OCI-LY7 (cell line): ENCODE measurements at regions not wholly inside any gene's neighbourhood (a gene's known extent, or its start where the extent isn't known, plus 50 kb on each side); places are given as distances from the start of the nearest gene placed in this dataset.

Experiments
- BruUV-seq: library from RNA; stranded (reverse); fragments of 400-500 nt; replicated peaks from 2 replicates; lab custom pipeline; 2021; lab: Mats Ljungman, UMichigan
- CTCF ChIA-PET: fragments of 300-600 bp; sonication (Branson Sonifier 250); formaldehyde crosslinking; loops from one replicate; lab custom pipeline; 2022; ENCODE audit warnings: antibody characterized with exemption; ENCODE audit not compliant: unreplicated experiment; lab: Charles Lee
- POLR2A ChIA-PET: fragments of 300-600 bp; sonication (Branson Sonifier 250); formaldehyde crosslinking; loops from one replicate; lab custom pipeline; 2022; ENCODE audit warnings: antibody characterized with exemption; lab: Charles Lee
- DNase-seq: peaks from one replicate; pipeline ENCODE4 v3.0.0-alpha.2; 2015; ENCODE audit warnings: low spot score
- H2AFZ ChIP-seq: fragments of 200-600 bp; sonication (generic), shearing (Covaris generic); 2 replicates; pipeline ENCODE4 v1.6.1; 2014; ENCODE audit warnings: mild to moderate bottlenecking, antibody characterized with exemption, low read length, moderate library complexity
- H3K27ac ChIP-seq: fragments of 200-600 bp; sonication (generic); 2 replicates; pipeline ENCODE4 v1.5.1; 2014; ENCODE audit warnings: mixed run types, low read depth, mild to moderate bottlenecking, moderate library complexity, low read length, inconsistent platforms; ENCODE audit not compliant: poor library complexity, severe bottlenecking
- H3K36me3 ChIP-seq: fragments of 200-600 bp; sonication (generic); 2 replicates; pipeline ENCODE4 v1.6.1; 2014; ENCODE audit warnings: mild to moderate bottlenecking, antibody characterized with exemption, low read length, moderate library complexity, mixed read lengths; ENCODE audit not compliant: insufficient read depth
- H3K4me1 ChIP-seq: fragments of 200-600 bp; sonication (generic); 2 replicates; pipeline ENCODE4 v1.5.1; 2014; ENCODE audit warnings: mild to moderate bottlenecking, low read length; ENCODE audit not compliant: insufficient read depth, poor library complexity, severe bottlenecking
- H3K4me2 ChIP-seq: fragments of 200-600 bp; sonication (generic); 2 replicates; pipeline ENCODE4 v1.6.1; 2014; ENCODE audit warnings: mild to moderate bottlenecking, low read length
- H3K4me3 ChIP-seq: fragments of 200-600 bp; sonication (generic); 2 replicates; pipeline ENCODE4 v1.5.1; 2014; ENCODE audit warnings: mild to moderate bottlenecking, low read depth, low read length; ENCODE audit not compliant: poor library complexity, severe bottlenecking
- H3K79me2 ChIP-seq: fragments of 200-600 bp; sonication (generic); 2 replicates; pipeline ENCODE4 v1.6.1; 2016; ENCODE audit warnings: low read depth, mild to moderate bottlenecking, low read length, moderate library complexity, mixed read lengths; ENCODE audit not compliant: insufficient read depth
- H3K9me2 ChIP-seq: fragments of 200-600 bp; sonication (generic); 2 replicates; pipeline ENCODE4 v1.6.1; 2016; ENCODE audit warnings: mild to moderate bottlenecking, low read length, mixed read lengths; ENCODE audit not compliant: insufficient read depth
- H3K9me3 ChIP-seq: fragments of 200-600 bp; sonication (generic); 2 replicates; pipeline ENCODE4 v1.6.1; 2014; ENCODE audit warnings: mild to moderate bottlenecking, mixed run types, low read length, mixed read lengths
- H4K20me1 ChIP-seq: fragments of 200-600 bp; sonication (generic); 2 replicates; pipeline ENCODE4 v1.6.1; 2014; ENCODE audit warnings: mild to moderate bottlenecking, antibody characterized with exemption, low read length, moderate library complexity, mixed read lengths; ENCODE audit not compliant: insufficient read depth
- EZH2phosphoT487 ChIP-seq: fragments of 200-600 bp; sonication (generic); IDR thresholded peaks from 2 replicates; pipeline ENCODE4 v1.6.1; 2018; ENCODE audit warnings: low read depth, borderline replicate concordance, mild to moderate bottlenecking, mixed run types, antibody characterized with exemption, low read length, moderate library complexity, mixed read lengths
- intact Hi-C: fragments of 100-400 bp; cut with micrococcal nuclease; formaldehyde crosslinking; loops from one replicate; pipeline ENCODE4 v1.10.0; 2022; ENCODE audit not compliant: unreplicated experiment
- TF ChIP-seq, protein P1 (sequence below): fragments of 200-600 bp; sonication (generic); conservative IDR thresholded peaks from 2 replicates; pipeline ENCODE4 v1.5.1; 2014; ENCODE audit warnings: mild to moderate bottlenecking, antibody characterized with exemption, low read length, moderate library complexity, mixed read lengths

DNA sequence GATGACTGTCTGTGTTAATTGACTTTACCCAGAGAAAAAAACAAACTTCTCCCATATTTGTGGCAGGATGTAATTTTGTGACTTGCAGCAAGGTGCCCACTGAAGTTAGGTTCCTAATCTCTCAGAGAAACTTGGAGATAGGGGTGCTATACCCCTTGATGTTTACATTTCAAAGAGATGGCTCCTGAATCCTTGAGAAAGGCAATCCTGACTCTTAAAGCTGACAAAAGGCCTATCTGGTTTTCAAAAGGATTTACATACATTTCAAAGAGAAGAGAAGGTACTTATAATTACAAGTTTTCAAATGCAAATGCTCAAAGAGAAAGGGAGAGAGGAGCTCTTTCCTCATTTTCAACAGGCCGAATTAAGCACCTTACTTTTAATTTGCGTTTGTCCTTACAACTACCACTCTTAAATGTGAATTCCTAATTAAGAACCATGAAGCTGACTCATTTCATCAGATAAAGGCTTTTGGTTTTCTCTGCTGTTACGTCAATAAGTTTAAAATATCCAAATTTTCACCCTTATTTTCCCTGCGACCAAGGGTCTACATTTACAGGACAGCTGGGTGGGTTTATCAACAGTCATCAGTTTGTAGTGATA, 711.8 kb upstream of the MAP3K7 start:
- intact Hi-C loops: no loop called here
- Histone ChIP-seq H3K9me3 (no peaks in the 10 kb centered on the region), H3K4me3 (no peak overlapping the region), H4K20me1 (no peaks in the 10 kb centered on the region), H3K4me2 (no peak overlapping the region), H3K4me1 (no peaks in the 10 kb centered on the region), H3K27ac (no peak overlapping the region), H3K36me3 (no peaks in the 10 kb centered on the region), H3K9me2 (no peaks in the 10 kb centered on the region), H3K79me2 (no peaks in the 10 kb centered on the region), H2AFZ (no peak overlapping the region)
- no peak for DNase-seq
- no TSS peak for BruUV-seq
- CTCF ChIA-PET: no interaction called here
- POLR2A ChIA-PET: interaction anchor here (0.6 to 0.9 kb wide), 2 partner anchors 10 to 697 kb away, joined by 3 to 5 read pairs; no protein-coding TSS in a partner anchor
- TF ChIP-seq EZH2phosphoT487: no peak
- TF ChIP-seq, protein P1, sequence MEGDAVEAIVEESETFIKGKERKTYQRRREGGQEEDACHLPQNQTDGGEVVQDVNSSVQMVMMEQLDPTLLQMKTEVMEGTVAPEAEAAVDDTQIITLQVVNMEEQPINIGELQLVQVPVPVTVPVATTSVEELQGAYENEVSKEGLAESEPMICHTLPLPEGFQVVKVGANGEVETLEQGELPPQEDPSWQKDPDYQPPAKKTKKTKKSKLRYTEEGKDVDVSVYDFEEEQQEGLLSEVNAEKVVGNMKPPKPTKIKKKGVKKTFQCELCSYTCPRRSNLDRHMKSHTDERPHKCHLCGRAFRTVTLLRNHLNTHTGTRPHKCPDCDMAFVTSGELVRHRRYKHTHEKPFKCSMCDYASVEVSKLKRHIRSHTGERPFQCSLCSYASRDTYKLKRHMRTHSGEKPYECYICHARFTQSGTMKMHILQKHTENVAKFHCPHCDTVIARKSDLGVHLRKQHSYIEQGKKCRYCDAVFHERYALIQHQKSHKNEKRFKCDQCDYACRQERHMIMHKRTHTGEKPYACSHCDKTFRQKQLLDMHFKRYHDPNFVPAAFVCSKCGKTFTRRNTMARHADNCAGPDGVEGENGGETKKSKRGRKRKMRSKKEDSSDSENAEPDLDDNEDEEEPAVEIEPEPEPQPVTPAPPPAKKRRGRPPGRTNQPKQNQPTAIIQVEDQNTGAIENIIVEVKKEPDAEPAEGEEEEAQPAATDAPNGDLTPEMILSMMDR: no peak

DNA sequence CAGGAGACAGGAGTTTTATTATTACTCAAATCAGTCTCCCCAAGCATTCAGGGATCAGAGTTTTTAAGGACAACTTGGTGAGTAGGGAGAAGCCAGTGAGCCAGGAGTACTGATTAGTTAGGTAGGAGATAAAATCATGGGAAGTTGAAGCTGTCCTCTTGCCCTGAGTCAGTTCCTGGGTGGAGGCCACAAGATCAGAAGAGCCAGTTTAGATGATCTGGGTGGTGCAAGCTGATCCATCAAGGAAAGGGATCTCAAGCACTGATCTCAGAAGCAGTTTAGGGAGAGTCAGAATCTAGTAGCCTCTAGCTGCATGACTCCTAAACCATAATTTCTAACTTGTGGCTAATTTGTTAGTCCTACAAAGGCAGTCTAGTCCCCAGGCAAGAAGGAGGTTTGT, 706.5 kb upstream of the MAP3K7 start:
- H3K9me3 ChIP-seq: no peaks in the 10 kb centered on the region
- CTCF ChIA-PET: no interaction called here
- no peaks in the 10 kb centered on the region for H3K9me2 ChIP-seq
- POLR2A ChIA-PET: no interaction called here
- DNase-seq: no peak
- TF ChIP-seq EZH2phosphoT487: no peak
- TF ChIP-seq, protein P1: no peak
- BruUV-seq: no TSS peak
- no peak overlapping the region for H2AFZ ChIP-seq
- no peak overlapping the region for H3K27ac ChIP-seq
- H3K4me2 ChIP-seq: no peak overlapping the region
- H4K20me1 ChIP-seq: no peaks in the 10 kb centered on the region
- no peak overlapping the region for H3K4me3 ChIP-seq
- intact Hi-C loops: no loop called here
- H3K4me1 ChIP-seq: no peaks in the 10 kb centered on the region
- no peaks in the 10 kb centered on the region for H3K79me2 ChIP-seq
- no peaks in the 10 kb centered on the region for H3K36me3 ChIP-seq

DNA sequence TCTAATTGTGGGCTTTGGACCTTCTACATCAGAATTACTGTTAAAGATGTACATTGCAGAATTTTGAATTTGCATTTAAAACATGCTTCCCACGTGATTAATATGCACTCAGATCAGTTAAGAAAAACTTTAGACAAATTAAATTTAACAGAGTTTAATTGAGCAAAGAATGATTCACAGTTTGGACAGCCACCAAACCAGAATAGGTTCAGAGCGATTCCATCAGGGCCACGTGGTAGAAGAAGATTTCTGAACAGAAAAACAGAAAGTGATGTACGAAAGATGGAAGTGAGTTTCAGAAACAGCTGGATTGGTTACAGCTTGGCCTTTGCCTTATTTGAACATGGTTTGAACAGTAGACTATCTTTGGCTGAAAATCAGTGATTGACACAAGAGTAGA, 704.2 kb upstream of the MAP3K7 start:
- H3K36me3 ChIP-seq: no peaks in the 10 kb centered on the region
- no peak for TF ChIP-seq EZH2phosphoT487
- TF ChIP-seq, protein P1: no peak
- no TSS peak for BruUV-seq
- no peaks in the 10 kb centered on the region for H3K4me1 ChIP-seq
- no peaks in the 10 kb centered on the region for H3K9me3 ChIP-seq
- DNase-seq: no peak
- no peak overlapping the region for H2AFZ ChIP-seq
- CTCF ChIA-PET: no interaction called here
- no peak overlapping the region for H3K4me3 ChIP-seq
- no peaks in the 10 kb centered on the region for H4K20me1 ChIP-seq
- POLR2A ChIA-PET: no interaction called here
- intact Hi-C loops: no loop called here
- H3K9me2 ChIP-seq: no peaks in the 10 kb centered on the region
- H3K27ac ChIP-seq: no peak overlapping the region
- no peaks in the 10 kb centered on the region for H3K79me2 ChIP-seq
- no peak overlapping the region for H3K4me2 ChIP-seq
